Endometrium (tissue), 2 donors: ENCODE measurements at regions not wholly inside any gene's neighbourhood (a gene's known extent, or its start where the extent isn't known, plus 50 kb on each side); places are given as distances from the start of the nearest gene placed in this dataset.
"Not testable (repeated sequence)": the region's sequence is repeated elsewhere in the genome, so short reads cannot be mapped to it uniquely, and the experiment has no call there.

ENCODE experiments used
- FAIRE-seq: peaks from 2 replicates; lab custom pipeline; 2012; peaks lifted over from hg19 to GRCh38; lab: Jason Lieb, UNC
- donor health status: control.
- donor health status: control.

DNA sequence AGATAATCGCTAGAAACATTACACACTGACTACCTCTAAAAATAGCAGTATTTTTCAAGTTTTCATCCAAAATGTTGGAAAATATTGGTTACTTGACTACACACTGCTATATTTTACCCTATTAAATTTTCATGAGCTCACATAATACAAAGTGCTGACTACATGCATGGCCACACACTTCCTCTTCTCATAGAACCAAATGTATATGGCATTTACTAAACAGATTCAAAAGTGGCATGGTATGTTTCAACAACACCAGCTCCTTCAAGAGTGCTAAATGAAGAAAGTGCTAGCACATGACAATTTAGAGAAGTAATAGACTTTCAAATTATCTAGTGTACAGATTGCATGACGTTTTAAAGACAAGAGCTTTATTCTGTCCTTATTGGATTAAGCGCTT is 780.4 kb upstream of the SLITRK6 start:
- no peak for FAIRE-seq

DNA sequence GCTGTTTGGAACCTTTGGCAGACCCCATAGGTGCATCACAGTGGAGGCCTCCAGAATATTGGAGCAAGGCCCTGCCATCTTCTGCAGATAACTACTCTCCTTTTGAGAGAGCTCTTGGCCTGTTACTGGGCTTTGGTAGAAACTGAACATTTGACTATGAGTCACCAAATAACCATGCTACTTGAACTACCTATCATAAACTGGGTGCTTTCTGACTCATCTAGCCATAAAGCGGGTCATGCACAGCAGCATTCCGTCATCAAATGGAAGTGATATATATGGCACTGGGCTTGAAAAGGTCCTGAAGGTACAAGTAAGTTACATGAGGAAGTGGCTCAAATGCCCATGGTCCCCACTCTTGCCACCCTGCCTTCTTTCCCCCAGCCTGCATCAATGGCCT is 782.5 kb upstream of the SLITRK6 start:
- FAIRE-seq: no peak

DNA sequence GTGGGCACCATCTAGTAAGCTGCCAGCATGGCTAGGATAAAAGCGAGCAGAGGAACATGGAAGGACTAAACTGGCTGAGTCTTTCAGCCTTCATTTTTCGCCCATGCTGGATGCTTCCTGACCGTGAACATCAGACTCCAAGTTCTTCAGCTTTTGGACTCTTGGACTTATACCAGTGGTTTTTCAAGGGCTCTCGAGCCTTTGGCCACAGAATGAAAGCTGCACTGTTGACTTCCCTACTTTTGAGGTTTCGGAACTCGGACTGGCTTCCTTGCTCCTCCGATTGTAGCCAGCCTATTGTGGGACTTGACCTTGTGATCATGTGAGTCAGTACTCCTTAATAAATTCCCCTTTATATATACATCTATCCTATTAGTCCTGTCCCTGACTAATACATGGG is 785.1 kb upstream of the SLITRK6 start:
- FAIRE-seq: no peak

DNA sequence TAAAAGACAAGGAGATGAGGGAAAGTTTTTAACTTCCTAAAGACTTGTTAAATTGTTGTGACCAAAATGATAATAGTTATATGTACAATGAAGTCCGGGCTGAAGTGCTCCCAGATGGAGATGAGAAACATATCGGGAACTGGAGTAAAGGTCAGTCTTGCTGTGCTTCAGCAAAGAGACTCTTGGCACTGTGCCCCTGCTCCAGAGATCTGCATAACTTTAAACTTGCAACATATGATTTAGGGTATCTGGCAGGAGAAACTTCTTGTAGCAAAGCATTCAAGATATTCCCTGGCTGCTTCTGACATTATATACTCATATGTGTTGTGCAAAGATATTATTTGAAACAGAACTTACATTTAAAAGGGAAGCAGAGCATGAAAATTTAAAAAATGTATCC is 786.6 kb upstream of the SLITRK6 start:
- FAIRE-seq: peak; percentile 65

DNA sequence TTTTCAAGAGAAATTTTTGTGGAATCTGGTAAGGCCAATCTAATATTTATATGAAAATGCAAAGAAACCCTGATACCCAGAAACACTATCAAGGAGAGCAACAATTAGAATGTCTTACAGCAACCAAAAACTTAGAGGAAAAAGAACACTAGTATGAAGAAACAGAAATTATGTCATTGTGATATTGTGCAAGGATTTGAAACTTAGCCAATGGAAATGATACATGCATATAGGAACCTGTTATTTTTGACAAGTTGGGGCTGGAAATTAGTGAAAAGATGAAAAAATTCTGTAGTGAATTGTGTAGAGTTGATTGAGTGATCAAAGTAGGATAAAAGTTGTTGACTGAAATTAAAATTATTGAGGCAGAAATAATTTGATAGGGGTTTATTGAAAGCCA is 792.6 kb upstream of the SLITRK6 start:
- FAIRE-seq: no peak

DNA sequence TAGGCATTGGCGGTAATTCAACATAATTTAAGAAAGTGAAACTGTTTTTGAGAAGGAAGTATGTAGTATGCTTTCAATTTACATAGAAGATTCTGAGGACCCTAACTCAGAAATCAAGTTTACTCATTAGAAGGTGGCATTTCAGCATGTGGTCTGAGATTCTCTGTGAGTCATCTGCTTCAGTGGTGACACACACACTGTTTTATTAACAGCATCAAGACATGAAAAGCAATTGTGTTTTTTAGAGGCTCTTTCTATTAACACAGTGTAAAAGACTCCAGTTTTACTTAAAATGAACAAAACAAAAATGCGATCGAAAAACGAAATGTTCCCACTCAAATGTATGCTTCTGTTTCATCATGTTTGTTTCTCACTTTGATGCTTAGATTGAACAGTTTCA is 802.1 kb upstream of the SLITRK6 start:
- FAIRE-seq: no peak

DNA sequence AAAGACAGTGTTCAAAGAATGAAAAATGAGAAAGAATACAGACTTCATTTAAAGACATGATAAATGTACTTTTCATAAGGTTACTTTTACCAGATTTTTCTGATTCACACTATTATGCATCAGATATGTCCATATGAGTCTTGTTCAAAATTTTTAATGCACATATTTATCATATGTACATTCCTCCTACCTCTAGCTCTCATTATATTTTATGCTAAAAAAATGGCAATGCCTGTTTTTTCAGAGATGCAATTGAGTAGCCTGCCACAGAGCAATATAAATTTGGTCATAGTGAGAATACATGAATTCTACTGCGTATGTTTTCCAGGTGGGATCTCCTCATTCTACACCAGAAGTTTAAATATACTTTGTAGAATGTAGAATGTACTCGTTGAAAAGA is 807.0 kb upstream of the SLITRK6 start:
- FAIRE-seq: no peak

DNA sequence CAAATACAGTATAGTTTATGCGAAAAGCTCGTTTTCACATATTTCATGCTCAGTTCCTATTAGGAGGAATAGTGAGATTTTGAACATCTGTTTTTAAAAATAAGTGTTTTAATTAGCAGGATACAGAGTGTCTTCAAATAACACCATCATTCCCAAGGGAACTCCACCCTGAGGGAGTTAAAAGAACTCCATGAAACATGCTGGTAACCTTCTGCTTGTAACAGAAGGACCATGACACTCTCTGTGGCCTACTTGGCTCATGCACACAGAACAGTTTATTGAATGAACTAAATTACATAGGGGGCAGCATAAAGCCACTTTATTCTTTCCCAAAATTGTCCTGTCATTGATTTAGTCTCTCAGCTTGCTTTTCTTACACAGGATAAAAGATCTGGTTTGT is 809.5 kb upstream of the SLITRK6 start:
- FAIRE-seq: no peak

DNA sequence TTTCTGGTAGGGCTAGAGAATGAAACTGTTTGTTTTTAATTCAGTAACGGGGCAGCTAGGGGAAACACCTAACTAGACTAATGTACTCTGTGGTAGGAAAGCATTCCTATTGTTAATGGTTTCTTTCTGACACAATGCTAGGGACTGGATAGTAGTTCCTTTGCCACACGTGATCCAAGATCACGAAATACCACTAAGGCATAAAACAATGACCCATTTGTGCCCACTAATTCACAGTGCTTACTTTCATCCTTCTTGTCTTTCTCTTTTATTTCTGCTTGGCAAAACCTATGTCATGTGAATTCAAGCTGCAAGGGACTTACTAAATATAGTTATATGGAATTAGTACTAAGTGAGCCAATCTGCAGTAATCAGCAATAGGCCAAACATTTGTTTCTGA is 834.1 kb upstream of the SLITRK6 start:
- no peak for FAIRE-seq

DNA sequence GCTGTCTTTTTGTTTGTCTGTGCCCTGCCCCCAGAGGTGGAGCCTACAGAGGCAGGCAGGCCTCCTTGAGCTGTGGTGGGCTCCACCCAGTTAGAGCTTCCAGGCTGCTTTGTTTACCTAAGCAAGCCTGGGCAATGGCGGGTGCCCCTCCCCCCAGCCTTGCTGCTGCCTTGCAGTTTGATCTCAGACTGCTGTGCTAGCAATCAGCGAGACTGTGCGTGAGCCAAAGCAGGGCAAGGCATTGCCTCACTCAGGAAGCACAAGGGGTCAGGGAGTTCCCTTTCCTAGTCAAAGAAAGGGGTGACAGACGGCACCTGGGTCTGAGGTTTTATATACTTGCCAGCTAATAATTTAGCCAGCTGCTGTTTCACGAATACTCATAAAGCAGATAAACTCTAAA is 852.0 kb upstream of the SLITRK6 start:
- FAIRE-seq: not testable (repeated sequence)

DNA sequence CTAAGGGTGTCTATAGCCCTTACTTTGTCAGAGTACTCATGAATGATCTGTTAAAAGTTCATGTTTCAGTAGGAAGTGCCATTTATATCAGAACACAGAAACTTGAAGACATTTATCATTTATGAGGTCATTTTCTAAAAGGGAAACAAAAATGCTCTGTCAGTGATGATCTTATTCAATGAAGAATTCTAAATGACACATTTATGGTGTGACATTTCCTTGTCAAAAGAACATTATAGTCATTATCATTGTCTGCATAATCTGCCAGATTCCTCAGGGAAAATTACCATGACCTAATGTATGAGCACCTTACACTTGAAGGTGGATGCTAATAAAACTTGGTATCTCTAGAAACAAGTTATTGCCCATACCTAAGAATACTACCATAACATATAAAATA is 853.8 kb upstream of the SLITRK6 start:
- no peak for FAIRE-seq

DNA sequence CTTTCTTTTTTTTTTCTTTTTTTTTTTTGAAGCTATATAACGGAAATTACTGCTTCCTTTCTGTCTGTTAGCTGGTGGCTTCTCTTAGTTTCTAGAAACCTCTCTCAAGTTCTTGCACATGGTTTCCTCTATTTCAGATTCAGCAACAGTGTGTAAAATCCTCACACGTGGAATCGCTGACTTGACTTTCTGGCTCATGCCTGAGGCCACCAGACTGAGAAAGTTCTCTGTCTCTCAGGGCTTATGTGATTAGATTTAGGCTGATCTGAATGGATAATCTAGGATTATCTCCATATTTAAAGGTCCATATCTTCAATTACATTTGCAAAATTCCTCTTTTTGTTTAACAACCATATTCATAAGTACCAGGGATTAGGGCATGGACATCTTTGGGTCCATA is 856.3 kb upstream of the SLITRK6 start:
- no peak for FAIRE-seq

DNA sequence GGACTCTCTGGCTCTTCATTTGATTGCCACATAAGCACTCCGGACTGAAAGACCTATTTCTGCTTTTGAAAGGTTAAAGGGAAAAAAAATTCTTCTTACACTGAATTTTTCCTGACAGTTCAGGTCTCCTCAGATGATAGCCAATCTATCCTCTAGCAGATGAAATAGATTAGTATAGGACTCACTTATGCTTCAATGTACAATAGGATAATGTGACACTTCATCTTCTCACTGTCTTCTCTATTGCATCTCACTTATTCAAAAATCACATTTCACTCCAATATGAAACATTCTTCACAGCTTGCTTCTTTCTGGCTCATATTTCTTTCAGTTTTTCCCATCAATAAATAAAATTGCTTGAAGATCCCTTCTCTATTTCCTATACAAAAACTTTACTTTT is 860.9 kb upstream of the SLITRK6 start:
- no peak for FAIRE-seq

DNA sequence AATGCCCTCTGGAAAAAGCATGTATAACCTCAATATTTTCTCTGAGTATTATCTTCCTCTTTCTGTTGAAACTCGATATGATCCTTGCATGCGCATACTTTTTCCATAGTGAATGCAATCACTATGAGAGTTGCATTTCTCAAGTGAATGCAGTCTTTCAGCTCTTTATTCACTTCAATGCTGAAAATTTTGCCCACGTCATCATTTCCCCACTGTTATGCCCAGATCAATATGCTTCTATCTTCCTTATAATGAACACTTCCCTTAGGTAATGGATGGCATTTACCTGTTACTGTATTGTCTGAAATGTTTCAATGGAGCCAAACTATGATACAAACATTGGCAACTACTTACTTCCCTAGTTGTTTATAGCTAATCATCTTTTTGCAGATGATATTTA is 866.6 kb upstream of the SLITRK6 start:
- FAIRE-seq: no peak

DNA sequence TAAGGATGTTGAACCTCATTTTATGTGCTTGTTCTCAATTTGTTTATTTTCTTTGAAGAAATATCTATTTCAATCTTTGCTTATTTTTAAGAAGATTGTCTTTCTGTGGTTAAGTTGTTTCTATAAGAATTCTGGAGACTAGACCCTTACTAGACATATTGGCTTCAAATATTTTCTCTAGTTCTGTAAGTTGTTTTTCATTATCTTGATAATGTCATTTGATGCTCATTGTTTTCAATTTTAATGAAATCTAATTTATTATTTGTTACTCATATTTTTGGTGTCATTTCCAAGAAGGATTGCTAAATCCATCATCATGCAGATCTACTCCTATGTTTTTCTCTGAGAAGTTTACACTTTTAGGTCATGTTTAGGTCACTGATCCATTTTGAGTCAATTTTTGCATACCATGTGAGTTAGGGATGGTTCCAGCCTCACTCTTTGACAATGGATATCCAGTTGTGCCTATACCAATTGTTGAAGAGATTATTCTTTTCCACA is 874.8 kb upstream of the SLITRK6 start:
- no peak for FAIRE-seq

DNA sequence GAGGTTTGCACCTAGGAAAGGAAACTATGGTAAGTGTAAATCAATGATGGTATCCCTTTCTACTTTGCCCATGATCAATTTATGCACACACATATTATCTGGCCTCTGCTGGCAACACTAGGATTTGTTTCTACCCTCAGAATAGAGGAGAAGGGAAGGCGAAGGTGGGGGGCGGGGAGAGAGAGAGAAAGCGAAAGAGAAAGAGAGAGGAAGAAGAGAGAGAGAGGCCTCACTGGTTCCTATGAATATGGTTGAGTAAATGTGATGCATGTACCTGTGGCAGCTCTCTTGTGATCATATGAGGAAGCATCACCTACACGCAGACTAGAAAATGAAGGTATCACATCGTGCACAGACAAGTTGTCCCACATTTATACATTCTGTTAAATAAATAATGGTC is 882.0 kb upstream of the SLITRK6 start:
- FAIRE-seq: no peak

DNA sequence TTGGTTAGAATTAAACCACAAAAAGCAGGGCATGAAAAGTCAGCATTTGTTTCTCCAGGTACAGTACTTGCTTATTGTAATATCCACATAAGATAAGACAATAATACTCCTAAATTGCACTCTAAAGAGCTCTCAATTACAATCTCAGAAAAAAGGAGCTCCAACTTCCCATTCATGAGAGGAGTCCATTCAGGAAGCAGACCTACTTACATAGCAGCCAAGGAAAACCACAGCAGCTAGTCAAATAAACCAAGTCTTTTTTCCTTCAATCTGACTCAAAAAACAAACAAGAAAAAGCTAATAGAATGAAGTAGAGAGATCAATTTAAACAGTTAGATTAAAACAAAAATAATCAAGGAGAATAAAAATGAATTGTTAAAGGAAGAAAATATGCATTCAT is 885.2 kb upstream of the SLITRK6 start:
- no peak for FAIRE-seq

DNA sequence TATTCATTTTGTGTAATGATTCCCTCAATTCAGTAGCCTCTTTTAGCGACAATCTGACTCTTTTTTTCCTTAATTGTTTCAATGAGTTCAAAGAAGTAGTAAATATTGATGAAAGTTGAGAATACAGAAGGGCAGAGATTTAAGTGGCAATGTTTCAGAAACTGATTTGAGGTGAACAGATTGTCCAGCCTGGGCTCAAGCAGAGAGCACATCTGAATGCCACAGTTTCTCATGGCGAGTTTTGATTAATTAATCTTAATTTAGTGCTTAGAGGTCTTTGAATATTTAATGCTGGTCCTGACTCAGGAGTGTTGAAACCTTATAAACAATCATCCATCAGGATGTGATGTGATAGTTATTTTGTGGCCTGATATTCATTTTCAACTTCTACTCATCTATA is 890.7 kb upstream of the SLITRK6 start:
- no peak for FAIRE-seq

DNA sequence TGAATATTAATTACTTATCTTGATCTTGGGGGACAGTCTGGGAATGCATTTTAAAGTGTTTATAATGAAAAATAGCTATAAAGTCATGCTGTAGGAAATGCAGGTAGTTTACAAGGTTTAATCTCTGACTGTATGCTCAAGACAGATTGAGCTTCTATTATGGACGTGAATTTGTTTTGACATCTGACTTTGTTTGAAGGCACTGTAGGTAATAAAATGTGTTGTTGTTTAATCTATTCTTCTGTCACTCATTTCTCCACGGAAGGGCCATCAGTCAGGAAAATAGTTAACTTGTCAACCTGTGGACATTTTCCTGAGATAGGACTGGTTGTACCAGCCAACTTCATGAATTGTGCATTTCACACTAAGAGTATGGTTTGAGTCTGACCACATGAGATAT is 893.1 kb upstream of the SLITRK6 start:
- FAIRE-seq: no peak

DNA sequence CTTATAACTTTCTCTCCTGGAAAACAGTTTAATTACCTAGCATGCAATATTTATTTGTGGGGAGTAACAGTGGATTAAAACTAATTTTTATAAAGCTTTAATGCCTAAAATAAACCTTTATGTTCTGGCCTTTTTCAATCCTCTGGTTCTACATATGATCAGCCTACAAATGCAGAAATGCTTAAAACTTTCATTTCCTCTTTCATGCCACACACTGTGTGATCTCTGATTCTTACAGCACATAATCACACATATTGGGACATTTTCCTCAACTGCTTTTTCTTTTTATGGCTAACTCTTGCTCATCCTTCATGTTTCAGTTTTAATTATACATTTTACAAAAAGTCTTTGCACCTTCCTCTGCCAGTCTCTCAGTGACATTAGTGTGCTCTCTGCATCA is 910.8 kb upstream of the SLITRK6 start:
- no peak for FAIRE-seq

DNA sequence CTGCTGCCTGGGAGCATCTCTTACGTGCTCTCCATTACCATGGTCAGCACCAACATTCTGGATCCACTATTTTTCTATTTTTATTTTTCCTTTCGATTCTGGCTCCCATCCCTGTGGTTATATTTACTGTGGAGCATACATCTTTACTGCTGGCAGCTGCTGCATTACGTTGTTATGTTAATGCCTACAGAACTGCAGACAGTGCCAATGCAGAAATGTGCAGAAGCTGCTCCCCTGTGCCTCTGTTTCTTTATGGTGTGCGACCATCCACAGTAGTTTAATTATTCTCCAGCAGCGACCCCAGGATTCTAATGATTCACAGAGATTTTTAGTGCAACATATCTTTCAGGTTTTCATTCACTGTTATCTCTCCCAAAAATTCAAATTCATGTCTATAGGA is 911.7 kb upstream of the SLITRK6 start:
- FAIRE-seq: no peak

DNA sequence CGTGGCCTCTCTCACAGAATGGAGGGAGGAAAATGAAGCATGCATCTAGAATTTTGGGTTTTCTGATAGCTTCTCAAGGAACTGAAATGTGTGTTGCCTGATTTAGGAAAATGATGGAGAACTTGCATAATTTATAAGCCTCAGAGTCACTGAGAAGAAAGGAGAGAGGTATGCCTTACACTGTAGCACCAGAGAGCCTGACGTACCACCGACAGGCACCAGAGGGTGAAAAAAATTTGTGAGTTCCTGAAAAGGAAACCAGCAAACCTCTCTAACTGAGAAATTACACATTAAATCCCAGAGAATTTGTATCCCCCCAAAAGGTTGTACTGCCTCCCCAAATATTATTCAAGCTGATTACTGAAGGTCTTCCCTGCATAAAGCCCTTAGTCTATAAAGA is 915.3 kb upstream of the SLITRK6 start:
- no peak for FAIRE-seq

DNA sequence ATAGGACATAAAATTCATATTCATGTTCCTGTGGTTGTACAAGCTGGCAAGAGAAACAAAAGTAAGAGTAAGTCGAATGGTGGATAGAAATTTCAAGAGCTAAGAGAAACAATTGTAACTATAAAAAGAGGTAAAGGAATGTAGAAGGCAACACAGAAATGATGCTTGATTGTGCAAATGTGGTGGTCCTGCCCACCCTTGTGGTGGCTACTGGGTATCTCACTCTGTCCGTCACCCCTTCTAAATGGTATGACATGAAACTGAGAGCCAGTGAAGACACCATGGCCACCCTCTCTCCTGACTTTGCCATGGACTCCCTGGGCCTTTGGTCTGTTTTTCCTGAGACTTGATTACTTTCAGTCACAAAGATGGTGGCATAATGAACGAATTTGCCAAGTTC is 925.9 kb upstream of the SLITRK6 start:
- no peak for FAIRE-seq

DNA sequence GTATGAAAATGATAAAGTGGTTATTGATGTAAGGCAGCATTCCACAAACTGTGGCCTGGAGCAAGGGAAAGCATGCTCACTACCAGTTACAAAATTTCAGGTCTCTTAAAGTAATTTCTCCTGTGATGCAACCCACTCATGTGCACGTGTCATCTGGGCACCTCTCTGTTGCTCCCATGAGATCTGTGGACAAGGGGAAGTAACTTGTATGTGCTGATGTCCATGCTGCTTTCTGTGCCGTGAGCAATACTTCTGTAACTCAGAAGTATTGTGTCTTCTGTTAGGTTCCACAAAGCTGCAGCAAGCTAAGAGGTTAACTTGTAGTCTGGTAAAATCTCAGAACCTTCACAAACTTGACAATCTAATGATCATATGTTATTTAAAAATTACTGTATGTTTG is 930.0 kb upstream of the SLITRK6 start:
- FAIRE-seq: no peak

DNA sequence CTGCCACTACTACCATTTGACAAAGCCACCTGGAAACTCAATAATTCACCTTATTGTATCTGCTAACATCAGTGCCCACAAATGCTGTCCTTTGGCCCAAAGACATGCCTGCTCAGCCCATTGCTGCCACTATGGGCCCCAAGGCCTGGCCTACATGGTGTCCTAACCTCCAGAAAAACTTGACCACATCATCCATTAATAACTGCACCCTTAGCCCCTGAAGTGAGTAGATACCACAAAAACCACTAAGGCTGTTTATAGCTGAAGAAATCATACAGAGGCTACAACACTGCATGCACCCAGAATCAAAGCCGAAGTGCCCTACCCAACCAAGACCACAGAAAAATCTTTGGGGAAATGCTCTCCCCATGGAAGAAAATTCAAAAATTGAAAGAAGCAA is 932.8 kb upstream of the SLITRK6 start:
- no peak for FAIRE-seq
